SU-DHL-6 (cell line): ENCODE measurements at regions not wholly inside any gene's neighbourhood (a gene's known extent, or its start where the extent isn't known, plus 50 kb on each side); places are given as distances from the start of the nearest gene placed in this dataset.

Experiments used
- EZH2phosphoT487 ChIP-seq: fragments of 200-600 bp; sonication (generic), shearing (Covaris generic); conservative IDR thresholded peaks from 2 replicates; pipeline ENCODE4 v1.6.1; 2018; ENCODE audit warnings: mild to moderate bottlenecking, antibody characterized with exemption, low read length, moderate library complexity, mixed read lengths
- TF ChIP-seq, protein P1 (sequence below): fragments of 200-600 bp; sonication (generic); IDR thresholded peaks from one replicate; pipeline ENCODE4 v1.5.1; 2017; ENCODE audit warnings: antibody characterized with exemption, mild to moderate bottlenecking, low read length, moderate library complexity; ENCODE audit not compliant: insufficient read depth, poor library complexity, severe bottlenecking

DNA sequence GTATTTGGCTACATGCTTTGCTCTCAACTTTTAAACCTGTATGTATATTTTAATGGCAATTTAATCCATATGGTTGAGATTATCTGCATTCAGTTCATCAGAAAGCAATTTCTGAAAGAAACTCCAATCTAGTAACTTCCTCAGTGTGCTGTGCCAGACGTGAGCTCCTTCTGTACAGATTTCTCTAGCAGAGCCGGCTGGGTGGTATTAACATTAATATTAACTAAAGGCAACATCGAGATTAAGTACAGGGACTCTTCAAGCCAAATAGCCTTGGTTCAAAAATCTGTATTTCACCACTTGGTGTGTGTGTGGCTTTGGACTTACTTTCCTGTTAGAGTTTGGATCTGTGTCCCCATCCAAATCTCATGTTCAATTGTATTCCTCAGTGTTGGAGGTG is 55.5 kb upstream of the NUDT7 start:
- TF ChIP-seq, protein P1, sequence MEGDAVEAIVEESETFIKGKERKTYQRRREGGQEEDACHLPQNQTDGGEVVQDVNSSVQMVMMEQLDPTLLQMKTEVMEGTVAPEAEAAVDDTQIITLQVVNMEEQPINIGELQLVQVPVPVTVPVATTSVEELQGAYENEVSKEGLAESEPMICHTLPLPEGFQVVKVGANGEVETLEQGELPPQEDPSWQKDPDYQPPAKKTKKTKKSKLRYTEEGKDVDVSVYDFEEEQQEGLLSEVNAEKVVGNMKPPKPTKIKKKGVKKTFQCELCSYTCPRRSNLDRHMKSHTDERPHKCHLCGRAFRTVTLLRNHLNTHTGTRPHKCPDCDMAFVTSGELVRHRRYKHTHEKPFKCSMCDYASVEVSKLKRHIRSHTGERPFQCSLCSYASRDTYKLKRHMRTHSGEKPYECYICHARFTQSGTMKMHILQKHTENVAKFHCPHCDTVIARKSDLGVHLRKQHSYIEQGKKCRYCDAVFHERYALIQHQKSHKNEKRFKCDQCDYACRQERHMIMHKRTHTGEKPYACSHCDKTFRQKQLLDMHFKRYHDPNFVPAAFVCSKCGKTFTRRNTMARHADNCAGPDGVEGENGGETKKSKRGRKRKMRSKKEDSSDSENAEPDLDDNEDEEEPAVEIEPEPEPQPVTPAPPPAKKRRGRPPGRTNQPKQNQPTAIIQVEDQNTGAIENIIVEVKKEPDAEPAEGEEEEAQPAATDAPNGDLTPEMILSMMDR, result no peak
- TF ChIP-seq EZH2phosphoT487, result no peak
